ENCODE measurements at regions not wholly inside any gene's neighbourhood (a gene's known extent, or its start where the extent isn't known, plus 50 kb on each side); places are given as distances from the start of the nearest gene placed in this dataset.

DNA sequence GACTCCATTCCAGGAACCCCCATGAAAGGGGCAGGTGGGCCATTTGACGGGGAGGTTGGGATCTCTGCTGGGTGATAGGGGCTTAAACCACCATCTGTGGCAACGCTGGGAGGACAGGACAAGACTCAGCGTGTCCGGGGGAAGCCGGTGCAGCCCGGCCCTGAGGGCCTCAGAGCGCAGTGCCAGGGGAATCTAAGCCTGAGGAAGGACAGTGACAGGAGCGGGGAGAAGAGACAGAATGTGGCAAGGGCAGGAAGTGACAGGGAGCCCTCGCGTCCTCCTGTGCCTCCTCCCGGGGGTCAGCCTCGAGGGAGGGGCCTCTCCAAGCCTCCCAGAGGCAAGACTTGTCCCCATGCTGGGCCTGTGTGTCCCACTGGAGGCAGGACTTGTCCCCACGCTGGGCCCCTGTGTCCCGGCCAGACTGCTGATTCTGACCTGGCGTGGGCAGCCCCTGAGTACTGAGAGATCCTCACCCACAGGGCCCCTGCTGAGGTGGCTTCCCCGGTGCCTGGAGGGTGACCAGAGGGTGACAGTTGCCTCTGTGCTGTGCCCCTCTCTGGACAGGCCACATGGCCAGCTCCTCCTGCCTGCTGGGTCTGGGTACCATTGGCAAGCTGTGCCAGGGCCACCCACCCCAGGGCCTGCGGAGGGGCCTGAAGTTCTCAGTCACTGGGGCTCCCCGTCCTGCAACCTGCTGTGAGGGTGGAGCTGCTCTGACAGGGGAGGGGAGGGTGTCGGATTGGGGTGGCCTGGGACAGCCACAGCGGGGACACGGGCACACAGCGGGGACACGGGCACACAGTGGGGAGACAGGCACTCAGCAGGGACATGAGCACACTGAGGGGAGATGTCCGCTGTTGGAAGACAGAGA is 676.2 kb downstream of the BRD1 start:
- no peak for TF ChIP-seq EZH2phosphoT487 (conservative IDR thresholded peaks at IDR 0.05; ENCODE audit: low read length)
- TF ChIP-seq, protein P1, sequence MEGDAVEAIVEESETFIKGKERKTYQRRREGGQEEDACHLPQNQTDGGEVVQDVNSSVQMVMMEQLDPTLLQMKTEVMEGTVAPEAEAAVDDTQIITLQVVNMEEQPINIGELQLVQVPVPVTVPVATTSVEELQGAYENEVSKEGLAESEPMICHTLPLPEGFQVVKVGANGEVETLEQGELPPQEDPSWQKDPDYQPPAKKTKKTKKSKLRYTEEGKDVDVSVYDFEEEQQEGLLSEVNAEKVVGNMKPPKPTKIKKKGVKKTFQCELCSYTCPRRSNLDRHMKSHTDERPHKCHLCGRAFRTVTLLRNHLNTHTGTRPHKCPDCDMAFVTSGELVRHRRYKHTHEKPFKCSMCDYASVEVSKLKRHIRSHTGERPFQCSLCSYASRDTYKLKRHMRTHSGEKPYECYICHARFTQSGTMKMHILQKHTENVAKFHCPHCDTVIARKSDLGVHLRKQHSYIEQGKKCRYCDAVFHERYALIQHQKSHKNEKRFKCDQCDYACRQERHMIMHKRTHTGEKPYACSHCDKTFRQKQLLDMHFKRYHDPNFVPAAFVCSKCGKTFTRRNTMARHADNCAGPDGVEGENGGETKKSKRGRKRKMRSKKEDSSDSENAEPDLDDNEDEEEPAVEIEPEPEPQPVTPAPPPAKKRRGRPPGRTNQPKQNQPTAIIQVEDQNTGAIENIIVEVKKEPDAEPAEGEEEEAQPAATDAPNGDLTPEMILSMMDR (IDR thresholded peaks at IDR 0.05; ENCODE audit: insufficient read depth, low read length, poor library complexity, severe bottlenecking): no peak
